Karpas-422 (cell line): ENCODE measurements at regions not wholly inside any gene's neighbourhood (a gene's known extent, or its start where the extent isn't known, plus 50 kb on each side); places are given as distances from the start of the nearest gene placed in this dataset.

Experiments used
- DNase-seq: peaks from one replicate; pipeline ENCODE4 v3.0.0-alpha.2; 2015
- H2AFZ ChIP-seq: fragments of 200-600 bp; sonication (generic); 2 replicates; pipeline ENCODE4 v1.6.1; 2014; ENCODE audit warnings: antibody characterized with exemption, low read length, mixed read lengths
- H3K27ac ChIP-seq: fragments of 200-600 bp; sonication (generic); 2 replicates; pipeline ENCODE4 v1.5.1; 2014; ENCODE audit warnings: mild to moderate bottlenecking, low read length, moderate library complexity
- H3K27me3 ChIP-seq: fragments of 200-600 bp; sonication (generic); 2 replicates; pipeline ENCODE4 v1.6.1; 2014; ENCODE audit warnings: low read length, mixed read lengths
- H3K36me3 ChIP-seq: fragments of 200-600 bp; sonication (generic); 2 replicates; pipeline ENCODE4 v1.6.1; 2014; ENCODE audit warnings: low read length, mixed read lengths; ENCODE audit not compliant: insufficient read depth
- H3K4me1 ChIP-seq: fragments of 200-600 bp; sonication (generic); 2 replicates; pipeline ENCODE4 v1.6.1; 2014; ENCODE audit warnings: mild to moderate bottlenecking, low read length, mixed read lengths
- H3K4me2 ChIP-seq: fragments of 200-600 bp; sonication (generic); 2 replicates; pipeline ENCODE4 v1.6.1; 2014; ENCODE audit warnings: low read length, low read depth, mild to moderate bottlenecking; ENCODE audit not compliant: poor library complexity, severe bottlenecking
- H3K4me3 ChIP-seq: fragments of 200-600 bp; sonication (generic); 2 replicates; pipeline ENCODE4 v1.5.1; 2014; ENCODE audit warnings: mild to moderate bottlenecking, antibody characterized with exemption, low read length, mixed read lengths
- H3K79me2 ChIP-seq: fragments of 200-600 bp; sonication (generic); 2 replicates; pipeline ENCODE4 v1.6.1; 2014; ENCODE audit warnings: mild to moderate bottlenecking, low read length, mixed read lengths
- H3K9ac ChIP-seq: fragments of 200-600 bp; sonication (generic); 2 replicates; pipeline ENCODE4 v1.6.0; 2014; ENCODE audit warnings: low read length
- H3K9me2 ChIP-seq: fragments of 200-600 bp; sonication (generic), shearing (Covaris generic); replicated peaks from 2 replicates; pipeline ENCODE4 v1.6.0; 2014; ENCODE audit warnings: mild to moderate bottlenecking, low read length, moderate library complexity; ENCODE audit not compliant: insufficient read depth
- H3K9me3 ChIP-seq: fragments of 300-700, 200-600 bp; sonication (generic); 2 replicates; pipeline ENCODE4 v1.6.1; 2014; ENCODE audit warnings: low read length, mixed read lengths
- H4K20me1 ChIP-seq: fragments of 200-600 bp; sonication (generic); 2 replicates; pipeline ENCODE4 v1.6.1; 2014; ENCODE audit warnings: mild to moderate bottlenecking, antibody characterized with exemption, low read length, low read depth; ENCODE audit not compliant: insufficient read depth

- Histone ChIP-seq H2AFZ (no peak overlapping the region), H4K20me1 (no peaks in the 10 kb centered on the region), H3K79me2 (no peaks in the 10 kb centered on the region), H3K4me1 (no peaks in the 10 kb centered on the region), H3K9ac (no peak overlapping the region), H3K27ac (no peak overlapping the region), H3K36me3 (no peaks in the 10 kb centered on the region), H3K27me3 (no peaks in the 10 kb centered on the region), H3K9me2 (no peaks in the 10 kb centered on the region), H3K9me3 (no peaks in the 10 kb centered on the region), H3K4me3 (no peak overlapping the region), H3K4me2 (no peak overlapping the region)
- DNase-seq = peak; percentile 51
Measured at GRCh38 chr11:92861634-92862033, 107.8 kb upstream of the MTNR1B start.

DNA sequence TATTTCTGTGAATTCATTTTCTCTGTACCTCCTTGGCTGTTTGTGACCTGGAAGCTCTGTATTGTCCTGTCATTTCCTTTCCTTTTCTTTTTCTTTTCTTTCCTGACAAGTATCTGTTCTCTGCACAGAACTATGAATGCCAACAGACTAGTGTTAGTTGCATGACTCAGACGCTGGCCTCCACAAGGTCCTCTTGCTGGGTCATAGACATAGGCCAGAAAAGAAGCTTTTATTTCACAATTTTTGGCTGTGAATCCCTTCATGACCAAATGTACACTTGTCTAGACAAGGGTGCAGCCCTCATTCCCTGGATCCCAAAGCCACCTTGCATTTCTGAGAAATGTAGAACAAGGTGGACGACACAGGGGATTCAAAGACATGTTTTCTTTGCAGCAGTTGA is 104.1 kb upstream of the MTNR1B start:
- Histone ChIP-seq H3K27me3 (no peaks in the 10 kb centered on the region), H3K27ac (no peak overlapping the region), H3K4me1 (no peaks in the 10 kb centered on the region), H3K4me2 (no peak overlapping the region), H3K9me3 (no peaks in the 10 kb centered on the region), H2AFZ (no peak overlapping the region), H4K20me1 (no peaks in the 10 kb centered on the region), H3K4me3 (no peak overlapping the region), H3K36me3 (no peaks in the 10 kb centered on the region), H3K9ac (no peak overlapping the region), H3K79me2 (no peaks in the 10 kb centered on the region), H3K9me2 (no peaks in the 10 kb centered on the region)
- DNase-seq = no peak

DNA sequence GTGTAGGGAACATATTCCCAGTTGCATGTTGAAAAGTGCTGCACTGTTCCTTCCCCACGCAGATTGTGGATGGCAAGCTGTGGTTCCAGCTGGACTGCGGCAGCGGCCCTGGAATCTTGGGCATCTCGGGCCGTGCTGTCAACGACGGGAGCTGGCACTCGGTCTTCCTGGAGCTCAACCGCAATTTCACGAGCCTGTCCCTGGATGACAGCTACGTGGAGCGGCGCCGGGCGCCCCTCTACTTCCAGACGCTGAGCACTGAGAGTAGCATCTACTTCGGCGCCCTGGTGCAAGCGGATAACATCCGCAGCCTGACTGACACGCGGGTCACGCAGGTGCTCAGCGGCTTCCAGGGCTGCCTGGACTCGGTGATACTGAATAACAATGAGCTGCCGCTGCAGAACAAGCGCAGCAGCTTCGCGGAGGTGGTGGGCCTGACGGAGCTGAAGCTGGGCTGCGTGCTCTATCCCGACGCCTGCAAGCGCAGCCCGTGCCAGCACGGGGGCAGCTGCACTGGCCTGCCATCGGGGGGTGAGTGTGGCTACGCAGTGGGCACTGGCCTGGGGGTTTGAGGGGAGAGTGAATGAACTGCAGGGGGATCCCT is 102.7 kb upstream of the MTNR1B start:
- Histone ChIP-seq H3K27ac (no peak overlapping the region), H4K20me1 (no peaks in the 10 kb centered on the region), H3K4me3 (no peak overlapping the region), H3K27me3 (no peaks in the 10 kb centered on the region), H3K36me3 (no peaks in the 10 kb centered on the region), H3K4me1 (no peaks in the 10 kb centered on the region), H3K9me3 (no peaks in the 10 kb centered on the region), H3K9ac (no peak overlapping the region), H2AFZ (no peak overlapping the region), H3K79me2 (no peaks in the 10 kb centered on the region), H3K9me2 (no peaks in the 10 kb centered on the region), H3K4me2 (no peak overlapping the region)
- DNase-seq = no peak

- Histone ChIP-seq H3K4me2 (no peak overlapping the region), H3K9me2 (no peaks in the 10 kb centered on the region), H3K27me3 (no peaks in the 10 kb centered on the region), H2AFZ (no peak overlapping the region), H3K4me1 (no peaks in the 10 kb centered on the region), H3K9ac (no peak overlapping the region), H3K4me3 (no peak overlapping the region), H3K9me3 (no peaks in the 10 kb centered on the region), H3K36me3 (no peaks in the 10 kb centered on the region), H4K20me1 (no peaks in the 10 kb centered on the region), H3K79me2 (no peaks in the 10 kb centered on the region), H3K27ac (no peak overlapping the region)
- DNase-seq = no peak
Measured at GRCh38 chr11:92867913-92868619, 101.4 kb upstream of the MTNR1B start.

- no peak for DNase-seq
- no peak overlapping the region for H3K9ac ChIP-seq
Measured at GRCh38 chr11:92869716-92870115, 99.7 kb upstream of the MTNR1B start.

DNA sequence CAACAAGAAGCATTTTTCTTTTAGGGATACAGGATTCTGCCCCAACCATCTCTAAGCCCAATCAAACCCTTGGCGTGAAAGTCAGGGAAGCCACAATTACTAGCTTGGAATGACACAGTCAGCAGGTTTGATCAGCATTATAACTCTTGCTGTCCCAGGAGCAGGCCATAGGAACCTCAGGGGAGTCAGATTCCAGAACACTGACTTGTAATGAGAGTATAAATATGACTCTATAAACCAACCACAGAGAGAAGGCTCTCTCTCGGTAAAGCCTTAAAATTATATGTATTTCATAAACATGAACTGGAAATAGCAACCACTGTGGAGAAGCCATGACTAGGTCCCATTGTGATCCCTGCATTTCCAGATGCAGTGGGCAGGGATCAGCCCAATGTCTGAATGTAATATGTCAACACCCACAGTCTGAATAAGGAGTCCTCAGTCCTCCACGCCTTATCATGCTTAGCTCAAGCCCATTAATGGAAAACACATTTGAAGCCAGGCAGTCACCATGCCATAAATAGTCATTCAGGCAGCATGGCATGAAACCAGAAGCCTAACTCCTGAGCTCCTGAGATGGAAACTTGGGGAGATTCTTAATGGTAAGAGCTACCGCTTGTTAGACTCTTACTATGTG is 99.1 kb upstream of the MTNR1B start:
- H3K4me3 ChIP-seq = no peak overlapping the region
- no peaks in the 10 kb centered on the region for H3K4me1 ChIP-seq
- no peak overlapping the region for H2AFZ ChIP-seq
- no peak for DNase-seq
- no peaks in the 10 kb centered on the region for H3K79me2 ChIP-seq
- no peaks in the 10 kb centered on the region for H3K36me3 ChIP-seq
- no peak overlapping the region for H3K4me2 ChIP-seq
- H3K27ac ChIP-seq = no peak overlapping the region
- no peak overlapping the region for H3K9ac ChIP-seq
- H3K27me3 ChIP-seq = no peaks in the 10 kb centered on the region
- no peaks in the 10 kb centered on the region for H3K9me3 ChIP-seq
- no peaks in the 10 kb centered on the region for H4K20me1 ChIP-seq
- no peaks in the 10 kb centered on the region for H3K9me2 ChIP-seq

More at GRCh38 chr11:92869716-92870115, 99.7 kb upstream of the MTNR1B start:
- H3K4me2 ChIP-seq = no peak overlapping the region
- no peaks in the 10 kb centered on the region for H3K9me2 ChIP-seq
- H2AFZ ChIP-seq = no peak overlapping the region
- H3K9me3 ChIP-seq = no peaks in the 10 kb centered on the region
- H3K4me1 ChIP-seq = no peaks in the 10 kb centered on the region
- H3K79me2 ChIP-seq = no peaks in the 10 kb centered on the region
- H3K27ac ChIP-seq = no peak overlapping the region
- H4K20me1 ChIP-seq = no peaks in the 10 kb centered on the region
- H3K27me3 ChIP-seq = no peaks in the 10 kb centered on the region
- no peaks in the 10 kb centered on the region for H3K36me3 ChIP-seq
- H3K4me3 ChIP-seq = no peak overlapping the region

DNA sequence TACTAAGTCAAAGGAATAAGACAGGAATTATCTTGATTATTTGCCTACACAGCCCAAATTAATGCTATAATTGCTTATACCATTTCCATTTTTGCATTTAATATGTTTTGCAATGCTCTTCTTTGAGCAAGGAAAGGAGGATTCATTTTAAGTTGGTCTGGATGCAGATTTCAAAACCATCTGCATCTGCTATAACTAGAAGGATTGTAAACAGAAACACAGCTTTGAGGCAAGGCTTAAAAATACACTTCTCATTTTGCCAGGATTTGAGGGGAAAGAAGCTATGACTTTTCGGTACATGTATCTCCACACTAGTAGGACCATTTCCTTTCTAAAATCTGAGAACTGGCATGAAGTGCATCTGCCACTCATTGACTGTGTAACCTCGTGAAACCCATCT is 95.9 kb upstream of the MTNR1B start:
- Histone ChIP-seq H2AFZ (no peak overlapping the region), H3K9me3 (no peaks in the 10 kb centered on the region), H3K79me2 (no peaks in the 10 kb centered on the region), H3K27ac (no peak overlapping the region), H3K9ac (no peak overlapping the region), H3K36me3 (no peaks in the 10 kb centered on the region), H3K4me1 (no peaks in the 10 kb centered on the region), H3K4me3 (no peak overlapping the region), H3K4me2 (no peak overlapping the region), H3K9me2 (no peaks in the 10 kb centered on the region), H4K20me1 (no peaks in the 10 kb centered on the region), H3K27me3 (no peaks in the 10 kb centered on the region)
- DNase-seq = no peak

DNA sequence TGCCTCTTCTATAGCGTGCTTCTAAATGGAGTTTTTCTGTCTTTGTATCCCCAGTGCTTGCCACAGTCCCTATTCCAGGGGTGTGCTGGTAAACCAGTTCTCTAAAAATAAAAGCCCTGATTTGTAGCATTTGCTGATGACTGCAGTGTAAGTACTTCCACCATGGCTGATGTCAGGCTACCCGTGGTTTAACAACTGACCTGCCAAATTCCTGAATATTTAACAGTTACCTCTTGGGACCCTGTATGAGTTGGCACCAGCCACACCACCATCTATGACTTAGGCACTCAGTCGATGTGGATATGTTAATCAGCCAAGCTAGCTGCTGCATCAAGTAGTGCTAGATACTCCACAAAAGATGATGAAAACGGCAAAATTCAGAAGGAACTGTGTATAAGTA is 94.0 kb upstream of the MTNR1B start:
- no peak overlapping the region for H3K4me2 ChIP-seq
- H3K4me1 ChIP-seq = no peaks in the 10 kb centered on the region
- H3K9ac ChIP-seq = no peak overlapping the region
- no peaks in the 10 kb centered on the region for H4K20me1 ChIP-seq
- H3K36me3 ChIP-seq = no peaks in the 10 kb centered on the region
- H3K4me3 ChIP-seq = no peak overlapping the region
- H3K27ac ChIP-seq = no peak overlapping the region
- H3K27me3 ChIP-seq = no peaks in the 10 kb centered on the region
- DNase-seq = no peak
- no peaks in the 10 kb centered on the region for H3K9me2 ChIP-seq
- no peaks in the 10 kb centered on the region for H3K79me2 ChIP-seq
- H3K9me3 ChIP-seq = no peaks in the 10 kb centered on the region
- no peak overlapping the region for H2AFZ ChIP-seq
